ENCODE measurements at regions not wholly inside any gene's neighbourhood (a gene's known extent, or its start where the extent isn't known, plus 50 kb on each side); places are given as distances from the start of the nearest gene placed in this dataset.

- TF ChIP-seq JUND (IDR thresholded peaks at IDR 0.05; ENCODE audit: low read length) = no peak
- no peak for TF ChIP-seq EZH2 (IDR thresholded peaks at IDR 0.05; ENCODE audit: low read depth, low read length, severe bottlenecking)
- no peak for TF ChIP-seq CTCF (IDR thresholded peaks at IDR 0.05; ENCODE audit: control extremely low read depth in 1 of 3, insufficient read depth in 1 of 3, low read depth in 1 of 3, low read length in 3 of 3)
- no peak for TF ChIP-seq TCF12 (IDR thresholded peaks at IDR 0.05; ENCODE audit: low read depth, low read length)
- no peak for TF ChIP-seq JUN (IDR thresholded peaks at IDR 0.05; ENCODE audit: low read depth, low read length)
- TF ChIP-seq EGR1 (IDR thresholded peaks at IDR 0.05; ENCODE audit: borderline replicate concordance, low read depth, low read length) = no peak
- TF ChIP-seq TEAD4 (IDR thresholded peaks at IDR 0.05; ENCODE audit: low read depth, low read length) = no peak
- TF ChIP-seq ATF3 (IDR thresholded peaks at IDR 0.05; ENCODE audit: insufficient read depth, low read depth, low read length) = no peak
- TF ChIP-seq CHD1 (IDR thresholded peaks at IDR 0.05; ENCODE audit: low read depth, low read length) = no peak
- no peak for TF ChIP-seq SP1 (IDR thresholded peaks at IDR 0.05; ENCODE audit: low read depth, low read length)
- no peak for TF ChIP-seq GTF2F1 (IDR thresholded peaks at IDR 0.05; ENCODE audit: borderline replicate concordance, low read depth, low read length)
- no peak for TF ChIP-seq HDAC6 (IDR thresholded peaks at IDR 0.05; ENCODE audit: low read depth, low read length)
Observed at GRCh38 chr4:38582889-38583470, 81.0 kb upstream of the KLF3 start.
